ENCODE measurements at regions not wholly inside any gene's neighbourhood (a gene's known extent, or its start where the extent isn't known, plus 50 kb on each side); places are given as distances from the start of the nearest gene placed in this dataset.
"Not testable (repeated sequence)": the region's sequence is repeated elsewhere in the genome, so short reads cannot be mapped to it uniquely, and the experiment has no call there.

DNA sequence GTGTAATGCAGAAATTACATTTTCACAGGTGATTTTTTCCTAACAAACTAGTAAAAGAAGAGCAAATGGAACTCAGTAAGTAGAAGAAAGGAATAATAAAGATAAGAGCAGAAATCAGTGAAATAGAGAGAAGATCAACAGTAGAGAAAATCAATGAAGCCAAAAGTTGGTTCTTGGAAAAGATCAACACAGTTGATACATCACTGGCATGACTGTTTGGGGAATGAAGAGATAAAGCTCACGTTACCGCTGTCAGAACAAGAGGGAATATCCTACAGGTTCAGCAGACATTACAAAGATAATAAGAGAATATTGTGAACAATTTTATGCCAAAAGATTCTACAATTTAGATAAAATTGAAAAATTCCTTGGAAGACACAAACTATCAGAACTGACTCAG is 146.4 kb downstream of the ACTR3B start:
- no peak for DNase-seq (ENCODE audit: low read depth)

- no peak for DNase-seq (ENCODE audit: low read depth)
Measured at GRCh38 chr7:152907042-152907761, 147.7 kb downstream of the ACTR3B start.

DNA sequence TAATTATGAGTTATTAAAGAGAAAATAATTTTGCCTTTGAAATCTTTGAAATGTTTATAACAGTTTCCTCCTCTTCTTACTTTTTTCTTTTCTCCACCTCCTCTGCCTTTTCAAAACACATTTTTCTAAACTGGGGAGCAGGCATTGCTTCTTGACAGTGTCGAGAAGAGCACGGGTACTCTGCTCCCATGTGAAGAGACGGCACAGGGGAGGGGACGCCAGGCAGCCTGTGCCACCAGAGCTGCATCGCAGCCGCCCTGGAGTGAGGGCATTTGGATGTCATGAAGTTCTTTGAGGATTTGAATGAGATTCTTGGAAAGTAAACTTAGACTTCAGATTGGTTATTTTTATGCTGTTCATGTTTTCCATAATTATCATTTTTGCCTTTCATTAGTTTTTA is 149.7 kb downstream of the ACTR3B start:
- DNase-seq (ENCODE audit: low read depth) = no peak

- no peak for DNase-seq (ENCODE audit: low read depth)
Measured at GRCh38 chr7:152909683-152910544, 150.4 kb downstream of the ACTR3B start.

DNA sequence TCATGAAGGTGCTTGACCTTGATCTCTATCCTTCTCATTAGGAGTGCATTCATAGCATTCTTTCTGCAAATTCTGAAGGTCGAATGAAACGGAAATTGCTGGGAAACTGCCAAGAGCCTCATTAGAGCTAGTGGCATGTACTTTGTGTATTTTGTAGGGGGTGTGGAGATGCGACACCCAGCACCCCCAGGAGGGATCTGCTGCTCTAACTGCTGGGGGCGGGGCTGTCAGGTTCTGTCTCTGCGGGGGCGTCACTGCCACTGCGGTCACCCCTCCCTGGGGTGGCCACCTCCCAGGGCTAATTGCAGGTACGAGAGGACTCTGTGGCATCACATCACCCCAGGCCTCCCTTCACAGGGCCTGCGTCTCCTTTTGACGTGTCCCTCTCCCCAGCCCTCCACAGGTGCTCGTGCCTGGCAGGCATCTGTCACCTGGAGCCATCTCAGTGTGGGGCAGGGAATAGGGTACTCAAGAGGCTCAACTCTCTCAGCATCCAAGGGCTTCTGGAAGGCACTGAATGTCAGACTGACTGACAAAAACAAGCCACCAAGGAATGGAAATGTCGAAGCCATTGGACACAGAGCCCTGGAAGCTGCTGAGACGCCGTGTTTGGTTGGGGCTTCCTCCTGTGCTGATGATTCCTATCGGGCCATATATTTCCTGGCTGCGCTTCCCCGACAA is 151.1 kb downstream of the ACTR3B start:
- DNase-seq (ENCODE audit: low read depth) = no peak

DNA sequence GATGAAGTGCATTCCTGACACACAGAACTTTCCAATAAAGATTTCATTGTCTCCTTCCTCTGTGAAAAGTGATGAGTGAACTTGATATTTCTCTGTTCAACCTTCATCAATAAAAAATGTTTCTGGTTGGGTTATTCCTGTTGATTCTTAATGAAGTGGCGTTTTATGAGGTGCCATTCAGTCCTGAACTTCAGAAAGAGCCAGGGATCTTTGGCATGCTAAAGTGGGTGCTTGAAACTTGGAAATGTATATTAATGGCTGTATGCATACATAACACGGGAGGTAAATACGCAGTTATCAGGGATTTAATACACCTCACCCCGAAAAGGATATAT is 151.6 kb downstream of the ACTR3B start:
- no peak for DNase-seq (ENCODE audit: low read depth)

DNA sequence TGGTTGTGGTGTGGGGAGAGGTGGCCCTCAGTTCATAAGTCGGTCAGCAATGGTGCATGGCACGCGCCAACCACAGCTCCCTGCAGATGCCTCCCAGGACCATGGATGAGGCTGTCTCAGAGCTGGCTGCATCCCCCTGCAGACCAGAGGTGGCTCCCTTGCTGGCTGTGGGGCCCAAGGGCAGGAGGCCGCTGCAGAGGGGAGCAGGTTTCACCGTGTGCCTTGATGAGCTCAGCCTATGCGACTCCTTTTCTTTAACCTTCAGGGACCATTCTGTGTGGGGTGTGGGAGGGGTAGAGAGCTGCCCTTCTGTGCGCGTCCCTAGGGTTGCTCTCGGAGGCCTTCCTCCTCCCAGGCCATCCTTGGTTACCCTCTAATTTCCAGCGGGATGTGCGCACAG is 152.4 kb downstream of the ACTR3B start:
- no peak for DNase-seq (ENCODE audit: low read depth)

DNA sequence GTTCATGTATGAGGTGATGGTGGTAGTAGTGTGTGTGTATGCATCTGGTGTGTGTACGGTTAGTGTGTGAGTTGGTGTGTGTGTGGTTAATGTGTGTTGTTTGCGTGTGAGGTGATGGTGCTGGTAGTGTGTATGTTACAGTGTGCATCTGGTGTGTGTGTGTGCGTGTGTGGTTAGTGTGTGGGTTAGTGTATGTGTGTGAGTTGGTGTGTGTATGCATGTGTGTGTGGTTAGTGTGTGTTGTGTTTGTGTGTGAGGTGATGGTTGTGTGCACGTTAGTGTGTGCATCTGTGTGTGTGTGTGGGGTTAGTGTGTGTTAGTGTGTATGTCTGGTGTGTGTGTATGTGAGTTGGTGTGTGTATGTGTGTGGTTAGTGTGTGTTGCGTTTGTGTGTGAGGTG is 153.0 kb downstream of the ACTR3B start:
- no peak for DNase-seq (ENCODE audit: low read depth)

- DNase-seq (ENCODE audit: low read depth) = no peak
Measured at GRCh38 chr7:152913492-152913891, 153.9 kb downstream of the ACTR3B start.

GRCh38 chr7:152914014-152914844 is 154.7 kb downstream of the ACTR3B start:
- DNase-seq (ENCODE audit: low read depth) = no peak

DNA sequence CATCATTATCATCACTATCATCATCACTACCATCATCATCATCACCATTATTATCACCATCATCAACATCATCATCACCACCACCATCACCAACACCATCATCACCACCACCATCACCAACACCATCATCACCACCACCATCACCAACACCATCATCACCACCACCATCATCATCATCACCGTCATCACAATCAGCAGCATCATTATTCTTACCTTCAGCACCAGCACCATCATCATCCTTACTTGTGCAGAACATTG is 155.2 kb downstream of the ACTR3B start:
- DNase-seq (ENCODE audit: low read depth) = not testable (repeated sequence)

GRCh38 chr7:152922318-152923081 is 162.9 kb downstream of the ACTR3B start:
- no peak for DNase-seq (ENCODE audit: low read depth)

DNA sequence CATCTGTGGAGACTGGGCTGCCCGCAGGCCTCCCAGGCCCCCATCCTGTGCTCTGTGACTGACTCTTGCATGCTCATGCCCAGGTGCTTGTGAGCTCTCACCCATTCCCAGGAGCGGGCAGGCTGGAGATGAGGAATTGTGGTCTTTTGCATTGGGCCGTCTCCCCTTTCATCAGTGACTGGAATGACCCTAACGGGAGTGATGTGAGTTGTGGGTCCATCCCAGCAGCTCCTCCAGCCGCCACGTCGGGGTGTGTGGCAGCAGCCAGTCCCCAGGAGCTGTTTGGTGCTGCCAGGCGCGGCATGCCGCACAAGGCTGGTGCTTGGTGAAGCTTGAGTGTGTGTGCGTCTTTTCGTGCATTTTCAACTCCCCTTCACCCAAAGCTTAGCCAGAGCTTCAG is 164.2 kb downstream of the ACTR3B start:
- DNase-seq (ENCODE audit: low read depth) = no peak

GRCh38 chr7:152924238-152924637 is 164.7 kb downstream of the ACTR3B start:
- no peak for DNase-seq (ENCODE audit: low read depth)

GRCh38 chr7:152924826-152925411 is 165.4 kb downstream of the ACTR3B start:
- no peak for DNase-seq (ENCODE audit: low read depth)

DNA sequence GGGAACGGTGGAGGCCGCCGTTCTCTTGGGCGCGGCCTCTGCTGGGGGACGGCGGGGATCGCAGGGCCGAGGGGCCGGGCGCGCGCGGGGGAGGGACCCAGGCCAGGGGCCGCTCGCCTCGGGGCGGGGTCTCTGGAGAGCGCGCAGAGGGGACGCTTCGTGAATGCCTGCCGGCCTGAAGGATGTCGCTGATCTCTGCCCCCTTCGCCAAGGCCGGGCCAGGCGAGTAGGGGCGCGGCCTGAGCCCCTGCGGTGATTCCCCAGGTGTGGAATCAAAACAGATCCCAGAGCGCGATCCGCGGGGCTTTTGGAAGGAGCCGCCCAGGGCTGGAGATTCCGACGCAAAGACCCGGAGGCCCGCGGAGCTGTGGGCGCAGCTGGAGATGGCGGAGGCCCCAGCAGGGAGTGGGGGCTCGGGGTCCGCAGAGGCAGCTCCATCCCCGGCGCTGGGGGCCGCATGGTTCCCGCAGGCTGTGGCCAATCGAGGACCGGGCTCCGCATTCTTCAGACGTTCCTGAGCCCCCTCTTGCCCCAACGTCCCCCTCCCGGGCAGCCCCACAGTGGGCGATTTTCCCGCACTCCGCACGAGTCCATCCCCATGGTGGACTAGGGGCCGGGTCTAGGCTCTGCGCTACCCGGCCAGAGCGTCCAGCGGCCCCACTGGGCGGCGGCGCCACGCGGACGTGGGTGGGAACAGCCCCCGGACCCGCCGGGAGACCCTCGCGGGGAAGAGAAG is 166.0 kb downstream of the ACTR3B start:
- DNase-seq (ENCODE audit: low read depth) = no peak

- DNase-seq (ENCODE audit: low read depth) = no peak
Measured at GRCh38 chr7:152931633-152932032, 172.1 kb downstream of the ACTR3B start.

GRCh38 chr7:152937282-152937681 is 177.7 kb downstream of the ACTR3B start:
- no peak for DNase-seq (ENCODE audit: low read depth)

- DNase-seq (ENCODE audit: low read depth) = not testable (repeated sequence)
Measured at GRCh38 chr7:152946616-152947015, 187.1 kb downstream of the ACTR3B start.

DNA sequence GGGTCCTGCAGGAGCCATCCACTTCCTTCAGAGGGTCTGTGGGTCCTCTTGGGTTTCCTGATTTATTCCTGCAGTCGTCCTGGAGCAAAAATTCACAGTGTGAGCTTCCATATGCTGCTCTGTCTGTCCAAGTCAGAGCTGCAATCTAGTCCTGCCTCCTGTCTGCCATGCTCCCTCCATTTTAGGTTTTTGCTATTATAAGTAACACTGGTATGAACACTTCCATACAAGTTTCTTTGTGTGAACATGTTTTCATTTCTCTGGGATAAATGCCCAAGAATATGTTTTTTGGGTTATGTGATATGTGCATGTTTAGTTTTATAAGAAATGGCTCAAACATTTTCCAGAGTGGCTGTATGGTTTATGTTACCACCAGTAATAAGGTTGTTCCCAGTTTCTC is 188.1 kb downstream of the ACTR3B start:
- DNase-seq (ENCODE audit: low read depth) = no peak

DNA sequence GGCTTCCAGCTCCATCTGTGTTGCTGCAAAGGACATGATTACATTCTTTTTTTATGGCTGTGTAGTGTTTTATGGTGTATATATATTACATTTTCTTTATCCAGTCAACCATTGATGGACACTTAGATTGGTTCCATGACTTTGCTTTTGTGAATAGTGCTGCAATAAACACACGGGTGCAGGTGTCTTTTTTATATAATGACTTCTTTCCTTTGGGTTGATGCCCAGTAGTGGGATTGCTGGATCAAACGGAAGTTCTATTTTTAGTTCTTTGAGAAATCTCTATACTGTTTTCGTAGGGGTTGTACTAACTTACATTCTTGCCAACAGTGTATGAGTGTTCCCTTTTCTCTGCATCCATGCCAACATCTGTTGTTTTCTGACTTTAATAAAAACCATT is 189.7 kb downstream of the ACTR3B start:
- DNase-seq (ENCODE audit: low read depth) = no peak

Measured in EH (cell line).